ENCODE measurements at regions not wholly inside any gene's neighbourhood (a gene's known extent, or its start where the extent isn't known, plus 50 kb on each side); places are given as distances from the start of the nearest gene placed in this dataset.

GRCh38 chr1:244106837-244107493 is 55.9 kb downstream of the ZBTB18 start:
- H3K27me3 Mint-ChIP-seq, result peaks cover 48% of the 10 kb centered on the region
- peaks cover 11% of the 10 kb centered on the region for H3K4me1 Mint-ChIP-seq
- no peaks in the 10 kb centered on the region for H3K9me3 Mint-ChIP-seq
- no peak for ATAC-seq
- H3K4me3 Mint-ChIP-seq, result no peak overlapping the region
- no peaks in the 10 kb centered on the region for H3K36me3 Mint-ChIP-seq
- H3K27ac Mint-ChIP-seq, result no peak overlapping the region

GRCh38 chr1:244111027-244111426 is 59.9 kb downstream of the ZBTB18 start:
- Mint-ChIP-seq H3K27ac (no peak overlapping the region), H3K36me3 (no peaks in the 10 kb centered on the region), H3K9me3 (no peaks in the 10 kb centered on the region), H3K4me1 (peaks cover 11% of the 10 kb centered on the region), H3K4me3 (no peak overlapping the region), H3K27me3 (peaks cover 7% of the 10 kb centered on the region)
- no peak for ATAC-seq

GRCh38 chr1:244112041-244112440 is 61.0 kb downstream of the ZBTB18 start:
- Mint-ChIP-seq H3K27me3 (no peaks in the 10 kb centered on the region), H3K4me1 (peaks cover 11% of the 10 kb centered on the region), H3K4me3 (no peak overlapping the region), H3K27ac (no peak overlapping the region), H3K9me3 (peaks cover 4% of the 10 kb centered on the region), H3K36me3 (peaks cover 6% of the 10 kb centered on the region)
- ATAC-seq, result no peak

- Mint-ChIP-seq H3K4me1 (peaks cover 11% of the 10 kb centered on the region), H3K36me3 (peaks cover 6% of the 10 kb centered on the region), H3K9me3 (peaks cover 4% of the 10 kb centered on the region), H3K27me3 (peaks cover 2% of the 10 kb centered on the region), H3K27ac (no peak overlapping the region), H3K4me3 (no peak overlapping the region)
- no peak for ATAC-seq
Measured at GRCh38 chr1:244112636-244113035, 61.6 kb downstream of the ZBTB18 start.

GRCh38 chr1:244113532-244114320 is 62.6 kb downstream of the ZBTB18 start:
- H3K4me3 Mint-ChIP-seq, result no peak overlapping the region
- H3K27ac Mint-ChIP-seq, result no peak overlapping the region
- no peak for ATAC-seq

GRCh38 chr1:244114892-244115291 is 63.8 kb downstream of the ZBTB18 start:
- no peak for ATAC-seq
- peaks cover 6% of the 10 kb centered on the region for H3K36me3 Mint-ChIP-seq

More at GRCh38 chr1:244113532-244114320, 62.6 kb downstream of the ZBTB18 start:
- H3K27me3 Mint-ChIP-seq, result peaks cover 12% of the 10 kb centered on the region
- peaks cover 4% of the 10 kb centered on the region for H3K9me3 Mint-ChIP-seq
- H3K36me3 Mint-ChIP-seq, result peaks cover 6% of the 10 kb centered on the region
- H3K4me1 Mint-ChIP-seq, result peaks cover 11% of the 10 kb centered on the region

GRCh38 chr1:244116946-244117345 is 65.9 kb downstream of the ZBTB18 start:
- Mint-ChIP-seq H3K27ac (no peak overlapping the region), H3K27me3 (peaks cover 29% of the 10 kb centered on the region), H3K4me1 (no peaks in the 10 kb centered on the region), H3K4me3 (no peak overlapping the region), H3K9me3 (peaks cover 4% of the 10 kb centered on the region), H3K36me3 (peaks cover 6% of the 10 kb centered on the region)
- no peak for ATAC-seq

More at GRCh38 chr1:244114892-244115291, 63.8 kb downstream of the ZBTB18 start:
- Mint-ChIP-seq H3K27ac (no peak overlapping the region), H3K9me3 (peaks cover 4% of the 10 kb centered on the region), H3K4me3 (no peak overlapping the region), H3K4me1 (peaks cover 11% of the 10 kb centered on the region), H3K27me3 (peaks cover 24% of the 10 kb centered on the region)

GRCh38 chr1:244118109-244118761 is 67.2 kb downstream of the ZBTB18 start:
- H3K27me3 Mint-ChIP-seq, result peaks cover 31% of the 10 kb centered on the region
- no peaks in the 10 kb centered on the region for H3K4me1 Mint-ChIP-seq
- no peak overlapping the region for H3K4me3 Mint-ChIP-seq
- peaks cover 4% of the 10 kb centered on the region for H3K9me3 Mint-ChIP-seq
- H3K36me3 Mint-ChIP-seq, result peaks cover 6% of the 10 kb centered on the region
- H3K27ac Mint-ChIP-seq, result no peak overlapping the region
- ATAC-seq, result no peak

GRCh38 chr1:244128591-244129383 is 77.7 kb downstream of the ZBTB18 start:
- Mint-ChIP-seq H3K27me3 (peaks cover 26% of the 10 kb centered on the region), H3K27ac (no peak overlapping the region), H3K36me3 (no peaks in the 10 kb centered on the region), H3K4me3 (no peak overlapping the region), H3K9me3 (peaks cover 5% of the 10 kb centered on the region), H3K4me1 (peaks cover 8% of the 10 kb centered on the region)
- no peak for ATAC-seq

- peaks cover 37% of the 10 kb centered on the region for H3K27me3 Mint-ChIP-seq
- H3K36me3 Mint-ChIP-seq, result peaks cover 6% of the 10 kb centered on the region
- no peak overlapping the region for H3K27ac Mint-ChIP-seq
- H3K4me1 Mint-ChIP-seq, result no peaks in the 10 kb centered on the region
- peaks cover 3% of the 10 kb centered on the region for H3K9me3 Mint-ChIP-seq
- ATAC-seq, result no peak
- peak overlapping the region; percentile 22 for H3K4me3 Mint-ChIP-seq
Measured at GRCh38 chr1:244137276-244137675, 86.2 kb downstream of the ZBTB18 start.

GRCh38 chr1:244137725-244138124 is 86.6 kb downstream of the ZBTB18 start:
- peaks cover 6% of the 10 kb centered on the region for H3K36me3 Mint-ChIP-seq
- H3K9me3 Mint-ChIP-seq, result peaks cover 3% of the 10 kb centered on the region
- no peak for ATAC-seq
- H3K27ac Mint-ChIP-seq, result no peak overlapping the region
- H3K27me3 Mint-ChIP-seq, result peaks cover 37% of the 10 kb centered on the region
- H3K4me1 Mint-ChIP-seq, result no peaks in the 10 kb centered on the region
- peak overlapping the region; percentile 22 for H3K4me3 Mint-ChIP-seq

GRCh38 chr1:244138399-244138798 is 87.3 kb downstream of the ZBTB18 start:
- H3K4me1 Mint-ChIP-seq, result no peaks in the 10 kb centered on the region
- H3K27ac Mint-ChIP-seq, result no peak overlapping the region
- no peak overlapping the region for H3K4me3 Mint-ChIP-seq
- peaks cover 3% of the 10 kb centered on the region for H3K9me3 Mint-ChIP-seq
- peaks cover 37% of the 10 kb centered on the region for H3K27me3 Mint-ChIP-seq
- no peak for ATAC-seq
- H3K36me3 Mint-ChIP-seq, result peaks cover 6% of the 10 kb centered on the region

GRCh38 chr1:244139655-244140054 is 88.6 kb downstream of the ZBTB18 start:
- no peak overlapping the region for H3K27ac Mint-ChIP-seq
- peaks cover 37% of the 10 kb centered on the region for H3K27me3 Mint-ChIP-seq
- no peaks in the 10 kb centered on the region for H3K4me1 Mint-ChIP-seq
- peaks cover 6% of the 10 kb centered on the region for H3K36me3 Mint-ChIP-seq
- no peak overlapping the region for H3K4me3 Mint-ChIP-seq
- peaks cover 3% of the 10 kb centered on the region for H3K9me3 Mint-ChIP-seq
- no peak for ATAC-seq

GRCh38 chr1:244140420-244140819 is 89.3 kb downstream of the ZBTB18 start:
- Mint-ChIP-seq H3K4me1 (no peaks in the 10 kb centered on the region), H3K9me3 (peaks cover 3% of the 10 kb centered on the region), H3K4me3 (no peak overlapping the region), H3K27ac (no peak overlapping the region), H3K27me3 (peaks cover 37% of the 10 kb centered on the region), H3K36me3 (peaks cover 6% of the 10 kb centered on the region)
- no peak for ATAC-seq

- H3K9me3 Mint-ChIP-seq, result peaks cover 3% of the 10 kb centered on the region
- peaks cover 20% of the 10 kb centered on the region for H3K27me3 Mint-ChIP-seq
- H3K36me3 Mint-ChIP-seq, result peaks cover 6% of the 10 kb centered on the region
- no peak overlapping the region for H3K4me3 Mint-ChIP-seq
- ATAC-seq, result peak; percentile 36
- H3K27ac Mint-ChIP-seq, result no peak overlapping the region
- no peaks in the 10 kb centered on the region for H3K4me1 Mint-ChIP-seq
Measured at GRCh38 chr1:244144053-244144452, 93.0 kb downstream of the ZBTB18 start.

Measured in stimulated activated memory B cell treated with anti-CD40 and anti-IgM and Interleukin-4, amounts not matched to agents 10 μg/mL and 1 μg/mL and 100 μg/mL, for 72 hours (primary cell).